ENCODE measurements at regions not wholly inside any gene's neighbourhood (a gene's known extent, or its start where the extent isn't known, plus 50 kb on each side); places are given as distances from the start of the nearest gene placed in this dataset.

DNA sequence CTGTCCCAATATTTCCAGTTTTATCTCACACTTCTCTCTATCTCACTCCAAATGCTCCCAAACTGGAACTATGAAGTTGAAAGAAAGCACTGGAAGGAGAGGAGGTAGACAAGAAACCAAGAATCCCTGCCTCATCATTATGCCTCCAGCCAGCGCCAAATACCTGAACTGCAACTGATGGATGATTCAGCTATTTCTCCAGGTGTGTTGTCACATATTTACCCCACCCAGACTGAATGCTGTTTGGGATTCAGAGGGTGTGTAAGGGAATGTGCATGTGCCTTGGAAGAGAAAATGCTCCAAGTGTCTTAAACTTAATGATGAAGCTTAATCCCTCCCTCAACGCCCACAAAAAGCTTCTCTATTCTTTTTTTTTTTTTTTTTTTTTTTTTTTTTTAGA lies 269.5 kb upstream of the ATP11B start:
- Histone ChIP-seq H3K27me3 (ENCODE audit: control insufficient read depth, insufficient read depth, low read length) (no peaks in the 10 kb centered on the region), H3K9me3 (ENCODE audit: control insufficient read depth, low read depth, low read length) (no peaks in the 10 kb centered on the region), H3K4me3 (ENCODE audit: low read length) (no peak overlapping the region), H3K4me1 (ENCODE audit: control insufficient read depth, insufficient read depth, low read length) (peaks cover 15% of the 10 kb centered on the region), H3K27ac (ENCODE audit: low read length) (no peak overlapping the region), H3K36me3 (ENCODE audit: control insufficient read depth, insufficient read depth, low read length) (no peaks in the 10 kb centered on the region)
- 100% methylated on average over 1 of the region's 2 CpGs for WGBS (ENCODE audit: insufficient coverage, low lambda C conversion rate)
- no peak for DNase-seq

DNA sequence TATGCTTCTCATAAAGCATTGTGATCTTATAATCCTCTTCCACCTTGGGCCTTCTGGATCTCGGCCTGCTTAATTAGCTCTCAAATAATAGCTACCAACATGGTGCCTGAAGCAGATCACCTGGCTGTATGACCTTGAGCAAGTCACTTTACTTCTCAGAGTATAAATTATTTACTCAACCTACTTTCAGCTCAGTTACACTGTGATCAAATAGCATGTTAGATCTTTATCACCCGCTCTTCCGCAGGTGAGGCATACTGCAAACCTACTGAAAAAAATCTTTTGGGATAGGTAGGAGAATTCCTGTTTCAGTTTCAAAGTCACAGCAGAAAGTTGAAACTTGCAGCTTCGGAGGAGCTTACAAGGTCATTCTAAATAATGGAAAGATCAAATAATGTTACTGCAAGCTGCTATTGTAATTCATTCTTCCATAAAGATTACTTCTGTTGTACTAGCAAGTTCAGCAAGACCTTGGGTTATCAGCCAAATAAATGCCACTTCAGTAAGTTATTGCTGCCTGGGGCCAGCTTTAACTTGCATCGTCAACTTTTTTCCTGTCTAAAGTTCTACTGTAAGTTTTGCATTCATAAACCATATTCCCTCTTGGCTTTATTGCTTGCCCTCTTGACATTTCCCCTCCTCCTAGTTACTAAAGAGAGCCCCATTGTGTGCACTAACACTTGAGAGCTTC lies 268.4 kb upstream of the ATP11B start:
- WGBS (ENCODE audit: insufficient coverage, low lambda C conversion rate): 30% methylated on average over 3 of the region's 5 CpGs
- DNase-seq: peak; percentile 43 to 74
- Histone ChIP-seq H3K36me3 (ENCODE audit: control insufficient read depth, insufficient read depth, low read length) (no peaks in the 10 kb centered on the region), H3K27ac (ENCODE audit: low read length) (peak overlapping the region; percentile 7), H3K27me3 (ENCODE audit: control insufficient read depth, insufficient read depth, low read length) (no peaks in the 10 kb centered on the region), H3K4me1 (ENCODE audit: control insufficient read depth, insufficient read depth, low read length) (peaks cover 15% of the 10 kb centered on the region), H3K4me3 (ENCODE audit: low read length) (no peak overlapping the region), H3K9me3 (ENCODE audit: control insufficient read depth, low read depth, low read length) (no peaks in the 10 kb centered on the region)

DNA sequence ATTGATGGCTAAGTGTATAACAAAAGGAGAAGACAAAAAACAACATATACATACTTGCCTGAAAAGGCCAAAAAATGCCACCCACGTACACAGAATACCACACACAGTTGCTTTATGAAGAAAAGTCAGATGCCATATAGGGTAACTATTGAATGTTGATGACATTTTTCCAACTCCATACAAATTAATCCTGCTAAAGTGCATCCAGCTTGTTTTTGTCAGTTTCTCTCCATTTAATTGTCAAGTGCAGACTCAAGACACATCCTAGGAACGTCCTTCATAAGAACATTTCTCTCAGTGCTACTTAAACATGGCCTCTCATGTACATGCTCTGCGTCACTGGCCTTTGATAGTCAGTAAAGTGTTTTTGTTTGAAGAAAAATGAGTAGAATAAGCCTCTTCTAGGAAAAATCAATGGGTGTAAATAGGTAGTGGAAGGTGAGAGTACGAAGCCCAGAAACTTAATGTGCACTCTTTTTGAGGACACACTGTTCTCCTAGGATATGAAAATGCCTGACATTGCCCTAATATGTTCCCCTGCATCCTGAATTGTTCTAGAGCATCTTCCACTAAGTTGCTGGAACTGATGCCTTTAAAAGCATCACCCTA lies 267.4 kb upstream of the ATP11B start:
- H3K4me3 ChIP-seq (ENCODE audit: low read length): no peak overlapping the region
- peaks cover 15% of the 10 kb centered on the region for H3K4me1 ChIP-seq (ENCODE audit: control insufficient read depth, insufficient read depth, low read length)
- no peaks in the 10 kb centered on the region for H3K9me3 ChIP-seq (ENCODE audit: control insufficient read depth, low read depth, low read length)
- no peaks in the 10 kb centered on the region for H3K27me3 ChIP-seq (ENCODE audit: control insufficient read depth, insufficient read depth, low read length)
- 78% methylated on average over 3 of the region's 4 CpGs for WGBS (ENCODE audit: insufficient coverage, low lambda C conversion rate)
- DNase-seq: no peak
- H3K36me3 ChIP-seq (ENCODE audit: control insufficient read depth, insufficient read depth, low read length): no peaks in the 10 kb centered on the region
- no peak overlapping the region for H3K27ac ChIP-seq (ENCODE audit: low read length)

DNA sequence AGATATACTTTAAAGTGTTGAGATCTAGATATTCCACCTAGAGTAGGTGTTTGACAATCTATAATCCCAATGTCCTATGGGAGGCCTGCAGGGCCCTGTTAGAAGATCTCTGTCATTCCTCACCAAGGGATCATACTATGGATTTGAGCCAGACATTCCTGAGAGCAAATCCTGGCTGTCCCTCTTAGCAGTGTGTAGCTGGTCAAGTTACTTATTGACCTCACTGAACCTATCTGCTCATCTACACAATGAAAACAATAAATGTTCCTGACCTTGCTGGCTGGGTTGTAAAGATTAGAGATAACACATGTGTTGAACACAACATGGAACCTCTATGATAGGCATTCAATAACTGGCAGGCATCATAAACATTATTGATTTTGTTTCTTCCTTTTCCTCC lies 265.6 kb upstream of the ATP11B start:
- Histone ChIP-seq H3K27ac (ENCODE audit: low read length) (no peak overlapping the region), H3K4me1 (ENCODE audit: control insufficient read depth, insufficient read depth, low read length) (peaks cover 15% of the 10 kb centered on the region), H3K36me3 (ENCODE audit: control insufficient read depth, insufficient read depth, low read length) (no peaks in the 10 kb centered on the region), H3K9me3 (ENCODE audit: control insufficient read depth, low read depth, low read length) (no peaks in the 10 kb centered on the region), H3K27me3 (ENCODE audit: control insufficient read depth, insufficient read depth, low read length) (no peaks in the 10 kb centered on the region), H3K4me3 (ENCODE audit: low read length) (no peak overlapping the region)
- DNase-seq: peak in 1 of 2 donors; percentile 49

DNA sequence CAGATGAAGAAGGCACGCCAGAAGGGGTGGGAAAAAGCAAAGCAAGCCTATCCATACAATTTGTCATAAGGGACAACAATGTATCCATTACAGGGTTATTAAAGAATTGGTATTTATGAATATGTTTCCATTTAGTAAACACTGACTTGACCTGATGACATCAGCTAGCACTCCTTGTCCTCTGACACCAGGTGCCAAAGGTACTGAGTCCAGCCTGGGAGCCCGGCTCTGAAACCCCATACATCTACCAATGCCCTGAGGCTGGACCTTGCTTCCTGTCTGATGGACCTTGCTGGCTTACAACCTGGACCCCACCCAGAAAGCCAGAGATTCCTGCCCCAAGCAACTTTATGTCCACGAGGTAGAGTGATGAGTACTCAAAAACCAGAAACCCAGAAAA lies 263.0 kb upstream of the ATP11B start:
- Histone ChIP-seq H3K27me3 (ENCODE audit: control insufficient read depth, insufficient read depth, low read length) (no peaks in the 10 kb centered on the region), H3K36me3 (ENCODE audit: control insufficient read depth, insufficient read depth, low read length) (no peaks in the 10 kb centered on the region), H3K4me1 (ENCODE audit: control insufficient read depth, insufficient read depth, low read length) (peaks cover 11% of the 10 kb centered on the region), H3K9me3 (ENCODE audit: control insufficient read depth, low read depth, low read length) (no peaks in the 10 kb centered on the region), H3K27ac (ENCODE audit: low read length) (no peak overlapping the region), H3K4me3 (ENCODE audit: low read length) (no peak overlapping the region)
- WGBS (ENCODE audit: insufficient coverage, low lambda C conversion rate): no CpG with 5 or more reads among the region's 3 CpGs
- no peak for DNase-seq

DNA sequence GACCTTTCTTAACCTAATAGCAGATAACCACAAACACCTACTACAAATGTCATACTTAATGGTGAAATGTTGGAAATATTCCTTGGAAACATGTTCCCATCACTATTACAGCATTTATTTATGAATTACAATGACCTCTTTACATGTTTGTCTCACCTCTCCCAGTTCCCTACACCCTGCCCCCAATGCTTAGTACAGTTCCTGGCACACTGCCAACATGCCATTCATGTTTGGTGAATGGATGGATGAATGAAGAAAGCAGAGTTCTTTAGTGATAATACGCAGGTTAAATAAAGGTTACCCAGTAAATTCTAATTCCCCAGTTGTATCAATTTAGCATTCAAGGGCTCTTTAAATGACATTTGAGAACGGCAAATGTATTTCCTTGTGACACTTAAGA lies 259.9 kb upstream of the ATP11B start:
- no peaks in the 10 kb centered on the region for H3K9me3 ChIP-seq (ENCODE audit: control insufficient read depth, low read depth, low read length)
- no peak for DNase-seq
- H3K27me3 ChIP-seq (ENCODE audit: control insufficient read depth, insufficient read depth, low read length): no peaks in the 10 kb centered on the region
- H3K27ac ChIP-seq (ENCODE audit: low read length): no peak overlapping the region
- no peak overlapping the region for H3K4me3 ChIP-seq (ENCODE audit: low read length)
- no CpG with 5 or more reads among the region's 2 CpGs for WGBS (ENCODE audit: insufficient coverage, low lambda C conversion rate)
- H3K36me3 ChIP-seq (ENCODE audit: control insufficient read depth, insufficient read depth, low read length): no peaks in the 10 kb centered on the region
- no peaks in the 10 kb centered on the region for H3K4me1 ChIP-seq (ENCODE audit: control insufficient read depth, insufficient read depth, low read length)

DNA sequence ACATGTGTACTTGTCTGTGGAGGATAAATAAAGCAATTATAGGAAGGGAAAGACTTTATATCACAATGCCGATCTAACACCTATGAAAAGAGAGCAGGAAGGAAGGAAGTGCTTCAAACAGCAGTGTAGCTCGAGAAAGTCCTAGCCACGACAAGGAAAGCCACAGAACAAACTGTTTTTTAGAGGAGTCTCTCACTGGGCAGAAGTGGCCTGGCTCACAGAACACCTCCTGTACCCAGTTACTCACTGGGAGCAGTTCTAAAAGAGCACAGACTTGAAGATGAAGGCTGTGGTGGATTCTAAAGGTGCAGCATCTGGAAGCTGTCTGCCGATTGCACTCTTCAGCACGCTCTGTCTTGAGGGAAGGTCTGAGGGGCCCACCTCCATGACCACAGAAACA lies 248.8 kb upstream of the ATP11B start:
- no peaks in the 10 kb centered on the region for H3K36me3 ChIP-seq (ENCODE audit: control insufficient read depth, insufficient read depth, low read length)
- H3K4me1 ChIP-seq (ENCODE audit: control insufficient read depth, insufficient read depth, low read length): no peaks in the 10 kb centered on the region
- no peaks in the 10 kb centered on the region for H3K27me3 ChIP-seq (ENCODE audit: control insufficient read depth, insufficient read depth, low read length)
- H3K27ac ChIP-seq (ENCODE audit: low read length): no peak overlapping the region
- DNase-seq: no peak
- H3K4me3 ChIP-seq (ENCODE audit: low read length): no peak overlapping the region
- WGBS (ENCODE audit: insufficient coverage, low lambda C conversion rate): 83% methylated on average over 1 of the region's 5 CpGs
- H3K9me3 ChIP-seq (ENCODE audit: control insufficient read depth, low read depth, low read length): no peaks in the 10 kb centered on the region

DNA sequence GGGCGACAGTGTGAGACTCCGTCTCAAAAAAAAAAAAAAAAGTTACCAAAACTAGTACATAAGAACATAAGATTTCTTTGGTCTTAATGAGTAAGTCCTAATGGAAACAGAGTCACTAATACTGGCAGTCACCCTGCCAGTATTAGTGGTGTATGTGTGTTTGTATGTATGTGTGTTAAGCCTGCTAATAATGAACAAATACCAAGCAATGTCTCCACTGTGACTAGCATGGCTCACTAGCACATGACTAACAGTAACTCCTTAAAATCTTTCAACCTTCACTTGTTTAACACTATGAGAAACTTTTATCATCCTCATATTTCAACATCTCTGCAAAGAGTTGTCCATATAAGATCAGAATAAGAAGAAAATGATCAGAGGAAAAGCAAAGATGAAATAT lies 231.0 kb upstream of the ATP11B start:
- no peak for DNase-seq
- Histone ChIP-seq H3K9me3 (ENCODE audit: control insufficient read depth, low read depth, low read length) (peaks cover 11% of the 10 kb centered on the region), H3K27me3 (ENCODE audit: control insufficient read depth, insufficient read depth, low read length) (no peaks in the 10 kb centered on the region), H3K36me3 (ENCODE audit: control insufficient read depth, insufficient read depth, low read length) (no peaks in the 10 kb centered on the region), H3K4me3 (ENCODE audit: low read length) (no peak overlapping the region), H3K4me1 (ENCODE audit: control insufficient read depth, insufficient read depth, low read length) (no peaks in the 10 kb centered on the region), H3K27ac (ENCODE audit: low read length) (no peak overlapping the region)
- WGBS (ENCODE audit: insufficient coverage, low lambda C conversion rate): no CpG with 5 or more reads among the region's 2 CpGs

DNA sequence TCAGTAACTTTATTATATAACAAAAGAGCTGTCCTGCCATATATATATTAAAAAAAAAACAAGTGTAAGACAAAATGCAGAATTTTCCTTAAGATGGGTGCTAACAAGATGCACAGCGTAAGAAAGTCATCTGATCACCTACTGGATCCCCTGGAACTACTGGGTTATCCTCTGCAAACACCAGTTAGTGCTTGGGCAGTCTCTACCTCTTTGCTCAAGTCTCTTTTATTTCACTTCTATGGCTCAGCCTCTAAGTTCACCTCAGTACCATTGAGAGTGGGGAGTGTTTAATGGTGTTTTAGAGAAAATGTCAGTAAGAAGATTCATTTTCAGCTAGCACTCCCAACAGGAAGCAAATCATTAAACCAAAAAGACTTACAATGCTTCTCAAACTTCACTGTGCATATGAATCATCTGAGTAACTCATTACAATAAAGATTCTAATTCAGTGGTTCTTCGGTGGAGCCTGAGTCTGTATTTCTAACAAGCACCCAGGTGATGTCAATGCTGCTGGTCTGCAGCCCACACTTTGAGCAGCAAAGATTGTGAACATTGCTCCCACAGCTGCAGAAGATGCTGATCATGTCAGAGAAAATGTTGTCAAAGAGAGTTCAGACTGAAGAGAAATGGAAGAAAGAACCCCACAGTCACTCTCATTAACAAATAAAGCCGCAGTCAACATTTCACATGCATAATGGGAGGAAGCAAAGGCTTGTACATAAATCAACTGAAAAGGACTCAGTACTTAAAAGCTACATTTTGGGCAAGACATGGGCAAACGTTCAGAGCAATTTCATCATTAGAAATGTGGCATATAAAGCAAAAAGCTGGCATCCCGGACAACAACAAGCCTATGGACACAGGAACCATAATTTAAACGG lies 227.1 kb upstream of the ATP11B start:
- no peak overlapping the region for H3K27ac ChIP-seq (ENCODE audit: low read length)
- DNase-seq: no peak
- H3K4me3 ChIP-seq (ENCODE audit: low read length): no peak overlapping the region
- WGBS (ENCODE audit: insufficient coverage, low lambda C conversion rate): 82% methylated on average over 2 of the region's 6 CpGs
- H3K36me3 ChIP-seq (ENCODE audit: control insufficient read depth, insufficient read depth, low read length): no peaks in the 10 kb centered on the region
- no peaks in the 10 kb centered on the region for H3K4me1 ChIP-seq (ENCODE audit: control insufficient read depth, insufficient read depth, low read length)
- no peaks in the 10 kb centered on the region for H3K9me3 ChIP-seq (ENCODE audit: control insufficient read depth, low read depth, low read length)
- no peaks in the 10 kb centered on the region for H3K27me3 ChIP-seq (ENCODE audit: control insufficient read depth, insufficient read depth, low read length)

DNA sequence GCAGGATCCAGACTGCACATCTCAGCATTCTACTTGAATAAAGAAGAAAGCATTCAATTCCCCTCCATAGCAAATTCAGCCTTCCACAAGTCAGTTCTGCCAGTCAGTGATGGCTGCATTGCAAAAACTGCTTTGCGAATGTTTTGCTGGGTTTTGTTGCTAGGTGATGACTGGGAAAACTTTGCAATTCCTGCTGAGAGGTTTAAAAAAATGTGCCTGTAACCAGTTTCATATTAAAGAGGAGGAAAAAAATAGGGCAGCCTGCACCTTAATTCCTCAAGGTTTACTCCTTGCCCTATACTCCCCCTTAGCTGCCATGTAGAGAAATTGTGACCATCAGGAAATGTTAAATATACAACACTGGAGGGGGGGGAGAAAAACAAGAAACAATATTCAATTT lies 225.6 kb upstream of the ATP11B start:
- Histone ChIP-seq H3K36me3 (ENCODE audit: control insufficient read depth, insufficient read depth, low read length) (no peaks in the 10 kb centered on the region), H3K27me3 (ENCODE audit: control insufficient read depth, insufficient read depth, low read length) (no peaks in the 10 kb centered on the region), H3K4me3 (ENCODE audit: low read length) (no peak overlapping the region), H3K4me1 (ENCODE audit: control insufficient read depth, insufficient read depth, low read length) (no peaks in the 10 kb centered on the region), H3K27ac (ENCODE audit: low read length) (no peak overlapping the region), H3K9me3 (ENCODE audit: control insufficient read depth, low read depth, low read length) (no peaks in the 10 kb centered on the region)
- DNase-seq: peak in 1 of 2 donors; percentile 11
- WGBS (ENCODE audit: insufficient coverage, low lambda C conversion rate): no CpG with 5 or more reads among the region's 1 CpG
